Endodermal cell (in vitro differentiated cells): ENCODE measurements at regions not wholly inside any gene's neighbourhood (a gene's known extent, or its start where the extent isn't known, plus 50 kb on each side); places are given as distances from the start of the nearest gene placed in this dataset.

Experiments used
- DNase-seq: peaks from one replicate; pipeline ENCODE4 v3.0.0-alpha.2; 2017
- H3K27ac ChIP-seq: 2 replicates; pipeline ENCODE4 v1.5.1; 2013; ENCODE audit warnings: mild to moderate bottlenecking, low read depth, low read length, moderate library complexity
- H3K27me3 ChIP-seq: 2 replicates; pipeline ENCODE4 v1.6.1; 2013; ENCODE audit warnings: mild to moderate bottlenecking, low read length, moderate library complexity; ENCODE audit not compliant: insufficient read depth, control insufficient read depth, poor library complexity, severe bottlenecking
- H3K36me3 ChIP-seq: 2 replicates; pipeline ENCODE4 v1.7.0; 2013; ENCODE audit warnings: mild to moderate bottlenecking, low read length, moderate library complexity; ENCODE audit not compliant: control insufficient read depth, insufficient read depth
- H3K4me1 ChIP-seq: one replicate; pipeline ENCODE4 v1.7.0; 2013; ENCODE audit warnings: low read length; ENCODE audit not compliant: control insufficient read depth, insufficient read depth
- H3K4me3 ChIP-seq: 2 replicates; pipeline ENCODE4 v1.5.1; 2013; ENCODE audit warnings: mild to moderate bottlenecking, low read length, moderate library complexity
- H3K9ac ChIP-seq: 2 replicates; pipeline ENCODE4 v1.6.1; 2013; ENCODE audit warnings: mild to moderate bottlenecking, low read length, moderate library complexity; ENCODE audit not compliant: poor library complexity, severe bottlenecking; ENCODE audit errors: extremely low read depth
- H3K9me3 ChIP-seq: 2 replicates; pipeline ENCODE4 v1.6.1; 2013; ENCODE audit warnings: mild to moderate bottlenecking, low read length, moderate library complexity; ENCODE audit not compliant: control insufficient read depth
- H3K27ac Mint-ChIP-seq: 2 replicates; pipeline ENCODE4 v1.8.0; 2020; ENCODE audit warnings: mixed read lengths
- H3K27me3 Mint-ChIP-seq: 2 replicates; pipeline ENCODE4 v1.8.0; 2021; ENCODE audit warnings: mild to moderate bottlenecking, mixed read lengths; ENCODE audit not compliant: insufficient read depth
- H3K36me3 Mint-ChIP-seq: 2 replicates; pipeline ENCODE4 v1.8.0; 2020; ENCODE audit warnings: low read depth, mixed read lengths
- H3K4me1 Mint-ChIP-seq: 2 replicates; pipeline ENCODE4 v1.8.0; 2020; ENCODE audit warnings: mixed read lengths
- H3K4me3 Mint-ChIP-seq: 2 replicates; pipeline ENCODE4 v1.8.0; 2020; ENCODE audit warnings: mild to moderate bottlenecking, moderate library complexity, mixed read lengths
- H3K9me3 Mint-ChIP-seq: 2 replicates; pipeline ENCODE4 v1.8.0; 2020; ENCODE audit warnings: mild to moderate bottlenecking, mixed read lengths
- CTCF ChIP-seq: fragments of 200-600 bp; sonication (generic); conservative IDR thresholded peaks from 2 replicates; pipeline ENCODE4 v1.5.0; 2021; ENCODE audit warnings: antibody characterized with exemption, mild to moderate bottlenecking
- WGBS, 2 experiments: methylation state at CpG; one replicate each; pipeline versions ENCODE4 v1.1.5 to v1.1.7; 2013; ENCODE audit warnings: missing lambda C conversion rate in 2 of 2, mixed read lengths in 1 of 2; ENCODE audit not compliant: insufficient coverage in 1 of 2, insufficient read length in 1 of 2; 5-methylcytosine and 5-hydroxymethylcytosine counted together

- no peak overlapping the region for H3K4me3 Mint-ChIP-seq
- Histone ChIP-seq H3K4me3 (no peak overlapping the region), H3K9ac (no peak overlapping the region)
Observed at GRCh38 chr4:173769568-173769967, 239.5 kb upstream of the HAND2 start.

GRCh38 chr4:173767650-173768049, 237.6 kb upstream of the HAND2 start:
- H3K27ac Mint-ChIP-seq = no peak overlapping the region
- no peaks in the 10 kb centered on the region for H3K36me3 ChIP-seq
- DNase-seq = no peak
- no peak overlapping the region for H3K27ac ChIP-seq
- no peak overlapping the region for H3K4me3 ChIP-seq
- H3K4me3 Mint-ChIP-seq = no peak overlapping the region
- no peaks in the 10 kb centered on the region for H3K4me1 Mint-ChIP-seq
- WGBS, 2 experiments = 89 to 100% methylated on average over 2 to 5 of the region's 5 CpGs
- no peaks in the 10 kb centered on the region for H3K36me3 Mint-ChIP-seq
- H3K9me3 ChIP-seq = no peaks in the 10 kb centered on the region
- no peaks in the 10 kb centered on the region for H3K9me3 Mint-ChIP-seq
- peaks cover 23% of the 10 kb centered on the region for H3K27me3 Mint-ChIP-seq
- H3K4me1 ChIP-seq = no peaks in the 10 kb centered on the region
- H3K9ac ChIP-seq = no peak overlapping the region
- no peak for TF ChIP-seq CTCF
- peaks cover 6% of the 10 kb centered on the region for H3K27me3 ChIP-seq

More at GRCh38 chr4:173769568-173769967, 239.5 kb upstream of the HAND2 start:
- no peak for DNase-seq
- H3K9me3 Mint-ChIP-seq = peaks cover 12% of the 10 kb centered on the region
- no peak overlapping the region for H3K27ac Mint-ChIP-seq
- H3K27me3 Mint-ChIP-seq = peaks cover 34% of the 10 kb centered on the region
- TF ChIP-seq CTCF = no peak
- Histone ChIP-seq H3K27me3 (peaks cover 6% of the 10 kb centered on the region), H3K36me3 (no peaks in the 10 kb centered on the region), H3K9me3 (no peaks in the 10 kb centered on the region), H3K27ac (no peak overlapping the region), H3K4me1 (no peaks in the 10 kb centered on the region)
- no peaks in the 10 kb centered on the region for H3K4me1 Mint-ChIP-seq
- 60 to 100% methylated on average over 1 of the region's 1 CpG for WGBS, 2 experiments
- no peaks in the 10 kb centered on the region for H3K36me3 Mint-ChIP-seq

GRCh38 chr4:173766171-173766600, 236.2 kb upstream of the HAND2 start:
- H3K4me3 ChIP-seq = no peak overlapping the region
- H3K27me3 Mint-ChIP-seq = peaks cover 16% of the 10 kb centered on the region
- H3K4me1 ChIP-seq = no peaks in the 10 kb centered on the region
- H3K36me3 ChIP-seq = no peaks in the 10 kb centered on the region
- no peak for TF ChIP-seq CTCF
- no peak overlapping the region for H3K4me3 Mint-ChIP-seq
- WGBS, 2 experiments = 90 to 97% methylated on average over 1 of the region's 1 CpG
- no peaks in the 10 kb centered on the region for H3K4me1 Mint-ChIP-seq
- no peak overlapping the region for H3K27ac ChIP-seq
- H3K9me3 Mint-ChIP-seq = no peaks in the 10 kb centered on the region
- DNase-seq = no peak
- H3K27me3 ChIP-seq = peaks cover 5% of the 10 kb centered on the region
- H3K27ac Mint-ChIP-seq = no peak overlapping the region
- H3K9ac ChIP-seq = no peak overlapping the region
- no peaks in the 10 kb centered on the region for H3K9me3 ChIP-seq
- no peaks in the 10 kb centered on the region for H3K36me3 Mint-ChIP-seq
